ENCODE measurements at regions not wholly inside any gene's neighbourhood (a gene's known extent, or its start where the extent isn't known, plus 50 kb on each side); places are given as distances from the start of the nearest gene placed in this dataset.

- TF ChIP-seq CTCF (IDR thresholded peaks at IDR 0.05) = no peak
- H3K27ac ChIP-seq = no peak overlapping the region
- ATAC-seq = no peak
- H3K4me3 ChIP-seq = no peak overlapping the region
- no peaks in the 10 kb centered on the region for H3K4me1 ChIP-seq
- H3K27me3 ChIP-seq = no peaks in the 10 kb centered on the region
- no peaks in the 10 kb centered on the region for H3K9me3 ChIP-seq
- DNase-seq = no peak
- H3K36me3 ChIP-seq = no peaks in the 10 kb centered on the region
- intact Hi-C loops (cut with DNase I) = no loop called here
Measured at GRCh38 chrX:144819406-144819805, 427.9 kb upstream of the SPANXN1 start.

- ATAC-seq (no peak), DNase-seq (no peak)
- no peak for TF ChIP-seq CTCF (IDR thresholded peaks at IDR 0.05)
- Histone ChIP-seq H3K36me3 (no peaks in the 10 kb centered on the region), H3K27me3 (no peaks in the 10 kb centered on the region), H3K4me1 (no peaks in the 10 kb centered on the region), H3K4me3 (no peak overlapping the region), H3K9me3 (no peaks in the 10 kb centered on the region), H3K27ac (no peak overlapping the region)
- intact Hi-C loops (cut with DNase I) = no loop called here
Measured at GRCh38 chrX:144840616-144841015, 406.7 kb upstream of the SPANXN1 start.

GRCh38 chrX:144849141-144849540, 398.2 kb upstream of the SPANXN1 start:
- Histone ChIP-seq H3K27ac (no peak overlapping the region), H3K27me3 (no peaks in the 10 kb centered on the region), H3K4me3 (no peak overlapping the region), H3K4me1 (no peaks in the 10 kb centered on the region), H3K36me3 (no peaks in the 10 kb centered on the region), H3K9me3 (no peaks in the 10 kb centered on the region)
- intact Hi-C loops (cut with DNase I) = no loop called here
- ATAC-seq (no peak), DNase-seq (no peak)
- TF ChIP-seq CTCF (IDR thresholded peaks at IDR 0.05) = no peak

- H3K4me3 ChIP-seq = no peak overlapping the region
- no peaks in the 10 kb centered on the region for H3K36me3 ChIP-seq
- H3K4me1 ChIP-seq = no peaks in the 10 kb centered on the region
- no peak for DNase-seq
- H3K27ac ChIP-seq = no peak overlapping the region
- intact Hi-C loops (cut with DNase I) = no loop called here
- ATAC-seq = no peak
- no peaks in the 10 kb centered on the region for H3K27me3 ChIP-seq
- TF ChIP-seq CTCF (IDR thresholded peaks at IDR 0.05) = peak; percentile 19
- H3K9me3 ChIP-seq = no peaks in the 10 kb centered on the region
Measured at GRCh38 chrX:144896323-144896722, 351.0 kb upstream of the SPANXN1 start.

GRCh38 chrX:144901521-144901920, 345.8 kb upstream of the SPANXN1 start:
- no peak overlapping the region for H3K27ac ChIP-seq
- no peak for ATAC-seq
- H3K27me3 ChIP-seq = no peaks in the 10 kb centered on the region
- H3K4me1 ChIP-seq = no peaks in the 10 kb centered on the region
- H3K9me3 ChIP-seq = no peaks in the 10 kb centered on the region
- H3K36me3 ChIP-seq = no peaks in the 10 kb centered on the region
- TF ChIP-seq CTCF (IDR thresholded peaks at IDR 0.05) = no peak
- intact Hi-C loops (cut with DNase I) = no loop called here
- H3K4me3 ChIP-seq = no peak overlapping the region
- DNase-seq = no peak

GRCh38 chrX:144916785-144917184, 330.5 kb upstream of the SPANXN1 start:
- DNase-seq (no peak), ATAC-seq (no peak)
- H3K36me3 ChIP-seq = no peaks in the 10 kb centered on the region
- no peak overlapping the region for H3K27ac ChIP-seq
- no peak for TF ChIP-seq CTCF (IDR thresholded peaks at IDR 0.05)
- H3K4me3 ChIP-seq = no peak overlapping the region
- intact Hi-C loops (cut with DNase I) = no loop called here
- H3K4me1 ChIP-seq = no peaks in the 10 kb centered on the region
- H3K9me3 ChIP-seq = no peaks in the 10 kb centered on the region
- H3K27me3 ChIP-seq = no peaks in the 10 kb centered on the region

Measured in upper lobe of right lung (tissue), 1 donor.